Natural killer cell (primary cell): ENCODE measurements at regions not wholly inside any gene's neighbourhood (a gene's known extent, or its start where the extent isn't known, plus 50 kb on each side); places are given as distances from the start of the nearest gene placed in this dataset.

Experiments used
- ATAC-seq, 3 donors: fragments of 150-1000 bp in 2 of 3; fragments of 200-7000 bp in 1 of 3; cut with Tn5 transposase; 1 replicate in 1 of 3; 2 replicates in 2 of 3; pipeline ENCODE4 v1.10.0; 2021; ENCODE audit warnings: mild to moderate bottlenecking in 2 of 3, moderate library complexity in 2 of 3
- DNase-seq, 2 donors: peaks; one replicate each; pipeline versions ENCODE4 v3.0.0 to v3.0.0-alpha.2; 2013 to 2021; ENCODE audit warnings: mixed read lengths in 1 of 2
- H3K27ac ChIP-seq: one replicate; pipeline ENCODE4 v1.5.1; 2013; ENCODE audit warnings: mild to moderate bottlenecking, low read length
- H3K27me3 ChIP-seq: one replicate; pipeline ENCODE4 v1.6.1; 2013; ENCODE audit warnings: low read length; ENCODE audit not compliant: control insufficient read depth, insufficient read depth
- H3K36me3 ChIP-seq: one replicate; pipeline ENCODE4 v1.6.1; 2013; ENCODE audit warnings: low read length; ENCODE audit not compliant: control insufficient read depth, insufficient read depth
- H3K4me1 ChIP-seq: one replicate; pipeline ENCODE4 v1.6.1; 2013; ENCODE audit warnings: low read length; ENCODE audit not compliant: control insufficient read depth, insufficient read depth
- H3K4me3 ChIP-seq: one replicate; pipeline ENCODE4 v1.5.1; 2013; ENCODE audit warnings: low read length
- H3K9me3 ChIP-seq: one replicate; pipeline ENCODE4 v1.6.1; 2013; ENCODE audit warnings: low read length; ENCODE audit not compliant: control insufficient read depth, insufficient read depth
- H3K27ac Mint-ChIP-seq, 2 donors: one replicate each; pipeline ENCODE4 v1.8.0; 2022; ENCODE audit warnings: mild to moderate bottlenecking in 2 of 2, mixed read lengths in 2 of 2, moderate library complexity in 1 of 2
- H3K27me3 Mint-ChIP-seq, 2 donors: one replicate each; pipeline ENCODE4 v1.8.0; 2022; ENCODE audit warnings: low read depth in 2 of 2, mixed read lengths in 2 of 2
- H3K36me3 Mint-ChIP-seq: one replicate; pipeline ENCODE4 v1.8.0; 2022; ENCODE audit warnings: mixed read lengths
- H3K4me1 Mint-ChIP-seq, 2 donors: one replicate each; pipeline ENCODE4 v1.8.0; 2022; ENCODE audit warnings: mixed read lengths in 2 of 2
- H3K4me3 Mint-ChIP-seq: one replicate; pipeline ENCODE4 v1.8.0; 2022; ENCODE audit warnings: mild to moderate bottlenecking, moderate library complexity, mixed read lengths
- H3K9me3 Mint-ChIP-seq, 2 donors: one replicate each; pipeline ENCODE4 v1.8.0; 2022; ENCODE audit warnings: mixed read lengths in 2 of 2
- WGBS: methylation state at CpG from one replicate; pipeline ENCODE4 v1.1.7; 2013; ENCODE audit warnings: missing lambda C conversion rate; ENCODE audit not compliant: insufficient coverage; 5-methylcytosine and 5-hydroxymethylcytosine counted together
- intact Hi-C: fragments of 100-400 bp; cut with micrococcal nuclease; formaldehyde crosslinking; loops from one replicate; pipeline ENCODE4 v1.14.2; 2022
- TF ChIP-seq, protein P1 (sequence below): fragments of 200-600 bp; IDR thresholded peaks from one replicate; pipeline ENCODE4 v1.8.0; 2022; ENCODE audit warnings: antibody characterized with exemption

DNA sequence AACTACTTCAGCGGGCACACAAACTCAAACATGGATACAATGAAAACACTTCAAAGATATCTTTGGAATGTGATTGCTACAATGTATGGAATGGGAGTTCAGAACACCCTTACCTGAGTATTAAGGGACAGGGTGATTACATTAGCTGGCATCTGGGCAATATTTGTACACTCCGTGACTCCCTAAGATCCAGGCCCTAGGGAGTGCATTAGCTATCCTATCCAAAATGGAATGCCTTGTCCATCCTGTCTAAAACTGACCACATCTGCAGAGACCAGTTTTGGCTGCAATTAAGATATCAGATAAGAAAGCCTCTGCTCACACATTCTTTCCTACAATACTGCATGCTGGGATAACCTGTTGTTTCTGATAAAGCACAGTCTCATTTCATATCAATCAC, 176.6 kb upstream of the EMCN start:
- Histone ChIP-seq H3K36me3 (no peaks in the 10 kb centered on the region), H3K27me3 (no peaks in the 10 kb centered on the region), H3K27ac (no peak overlapping the region), H3K4me3 (no peak overlapping the region), H3K9me3 (no peaks in the 10 kb centered on the region), H3K4me1 (no peaks in the 10 kb centered on the region)
- no peaks in the 10 kb centered on the region for H3K36me3 Mint-ChIP-seq
- TF ChIP-seq, protein P1, sequence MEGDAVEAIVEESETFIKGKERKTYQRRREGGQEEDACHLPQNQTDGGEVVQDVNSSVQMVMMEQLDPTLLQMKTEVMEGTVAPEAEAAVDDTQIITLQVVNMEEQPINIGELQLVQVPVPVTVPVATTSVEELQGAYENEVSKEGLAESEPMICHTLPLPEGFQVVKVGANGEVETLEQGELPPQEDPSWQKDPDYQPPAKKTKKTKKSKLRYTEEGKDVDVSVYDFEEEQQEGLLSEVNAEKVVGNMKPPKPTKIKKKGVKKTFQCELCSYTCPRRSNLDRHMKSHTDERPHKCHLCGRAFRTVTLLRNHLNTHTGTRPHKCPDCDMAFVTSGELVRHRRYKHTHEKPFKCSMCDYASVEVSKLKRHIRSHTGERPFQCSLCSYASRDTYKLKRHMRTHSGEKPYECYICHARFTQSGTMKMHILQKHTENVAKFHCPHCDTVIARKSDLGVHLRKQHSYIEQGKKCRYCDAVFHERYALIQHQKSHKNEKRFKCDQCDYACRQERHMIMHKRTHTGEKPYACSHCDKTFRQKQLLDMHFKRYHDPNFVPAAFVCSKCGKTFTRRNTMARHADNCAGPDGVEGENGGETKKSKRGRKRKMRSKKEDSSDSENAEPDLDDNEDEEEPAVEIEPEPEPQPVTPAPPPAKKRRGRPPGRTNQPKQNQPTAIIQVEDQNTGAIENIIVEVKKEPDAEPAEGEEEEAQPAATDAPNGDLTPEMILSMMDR, result no peak
- 100% methylated on average over 1 of the region's 2 CpGs for WGBS
- DNase-seq (no peak), ATAC-seq (no peak)
- H3K27ac Mint-ChIP-seq, result no peak overlapping the region
- no peaks in the 10 kb centered on the region for H3K9me3 Mint-ChIP-seq
- peaks cover 0 to 3% of the 10 kb centered on the region in 2 donors for H3K27me3 Mint-ChIP-seq
- no peaks in the 10 kb centered on the region for H3K4me1 Mint-ChIP-seq
- H3K4me3 Mint-ChIP-seq, result no peak overlapping the region
- intact Hi-C loops, result no loop called here

DNA sequence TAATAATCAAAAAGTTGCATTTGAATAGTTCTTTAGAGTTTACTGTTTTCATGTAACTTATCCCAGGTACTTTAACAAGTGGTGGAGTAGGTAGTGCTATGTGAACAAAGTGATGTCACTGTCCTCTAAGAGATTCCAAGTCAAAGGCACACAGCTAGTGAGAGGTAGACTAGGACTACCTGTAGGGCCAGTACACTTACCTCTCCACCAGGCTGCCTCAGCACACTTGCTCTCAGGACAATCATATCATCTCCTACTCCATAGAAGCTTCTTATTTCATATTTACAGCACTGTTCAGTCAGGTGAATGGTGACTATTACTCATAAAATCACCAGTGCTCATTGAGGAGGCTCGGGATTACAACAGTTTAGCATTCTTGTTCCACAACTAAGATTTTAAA, 173.0 kb upstream of the EMCN start:
- no peaks in the 10 kb centered on the region for H3K27me3 ChIP-seq
- 100% methylated on average over 1 of the region's 1 CpG for whole genome bisulfite sequencing
- no peaks in the 10 kb centered on the region for H3K4me1 Mint-ChIP-seq
- DNase-seq (no peak), ATAC-seq (no peak)
- intact Hi-C loops, result no loop called here
- no peaks in the 10 kb centered on the region for H3K36me3 ChIP-seq
- no peaks in the 10 kb centered on the region for H3K36me3 Mint-ChIP-seq
- no peak overlapping the region for H3K27ac ChIP-seq
- H3K27ac Mint-ChIP-seq, result no peak overlapping the region
- H3K4me3 Mint-ChIP-seq, result no peak overlapping the region
- no peaks in the 10 kb centered on the region for H3K4me1 ChIP-seq
- H3K4me3 ChIP-seq, result no peak overlapping the region
- no peaks in the 10 kb centered on the region for H3K9me3 ChIP-seq
- peaks cover 0 to 2% of the 10 kb centered on the region in 2 donors for H3K9me3 Mint-ChIP-seq
- TF ChIP-seq, protein P1, result no peak
- H3K27me3 Mint-ChIP-seq, result peaks cover 0 to 3% of the 10 kb centered on the region in 2 donors

- intact Hi-C loops, result no loop called here
- peaks cover 2% of the 10 kb centered on the region in 2 donors for H3K9me3 Mint-ChIP-seq
- H3K27me3 Mint-ChIP-seq, result peaks cover 0 to 9% of the 10 kb centered on the region in 2 donors
- no peak for ATAC-seq
- H3K4me1 ChIP-seq, result no peaks in the 10 kb centered on the region
- H3K4me3 Mint-ChIP-seq, result no peak overlapping the region
- no peaks in the 10 kb centered on the region for H3K4me1 Mint-ChIP-seq
- no peak for DNase-seq
- TF ChIP-seq, protein P1, result no peak
- H3K27ac Mint-ChIP-seq, result no peak overlapping the region
- peaks cover 10% of the 10 kb centered on the region for H3K36me3 Mint-ChIP-seq
- H3K27me3 ChIP-seq, result no peaks in the 10 kb centered on the region
- H3K9me3 ChIP-seq, result no peaks in the 10 kb centered on the region
- no peak overlapping the region for H3K4me3 ChIP-seq
- H3K36me3 ChIP-seq, result no peaks in the 10 kb centered on the region
- no CpG with 5 or more reads among the region's 2 CpGs for WGBS
- H3K27ac ChIP-seq, result no peak overlapping the region
These were observed 170.5 kb upstream of the EMCN start for GRCh38 chr4:100688368-100688767.

- Histone ChIP-seq H3K4me1 (no peaks in the 10 kb centered on the region), H3K36me3 (no peaks in the 10 kb centered on the region), H3K4me3 (no peak overlapping the region), H3K27me3 (no peaks in the 10 kb centered on the region), H3K9me3 (no peaks in the 10 kb centered on the region), H3K27ac (no peak overlapping the region)
- intact Hi-C loops, result no loop called here
- peaks cover 0 to 7% of the 10 kb centered on the region in 2 donors for H3K4me1 Mint-ChIP-seq
- H3K27ac Mint-ChIP-seq, result no peak overlapping the region
- peaks cover 2% of the 10 kb centered on the region in 2 donors for H3K9me3 Mint-ChIP-seq
- 89% methylated on average over 11 of the region's 12 CpGs for WGBS
- H3K4me3 Mint-ChIP-seq, result no peak overlapping the region
- no peak for DNase-seq
- H3K27me3 Mint-ChIP-seq, result peaks cover 5 to 9% of the 10 kb centered on the region in 2 donors
- no peak for ATAC-seq
- TF ChIP-seq, protein P1, result no peak
- peaks cover 10% of the 10 kb centered on the region for H3K36me3 Mint-ChIP-seq
These were observed 164.8 kb upstream of the EMCN start for GRCh38 chr4:100682477-100683218.
